Embryonic facial prominence (tissue), 1 donor: ENCODE measurements at regions not wholly inside any gene's neighbourhood (a gene's known extent, or its start where the extent isn't known, plus 50 kb on each side); places are given as distances from the start of the nearest gene placed in this dataset.

Source experiments
- DNase-seq: peaks from one replicate; pipeline ENCODE4 v3.0.0-alpha.2; 2016; ENCODE audit errors: extremely low spot score

GRCh38 chr16:89043636-89044417, 49.8 kb upstream of the ACSF3 start:
- DNase-seq: no peak
